ENCODE measurements at regions not wholly inside any gene's neighbourhood (a gene's known extent, or its start where the extent isn't known, plus 50 kb on each side); places are given as distances from the start of the nearest gene placed in this dataset.

GRCh38 chr11:69966910-69967483 is 111.1 kb upstream of the ANO1 start (continued):
- TF ChIP-seq BCL11A (IDR thresholded peaks at IDR 0.05; ENCODE audit: low read depth in 2 of 2, low read length in 2 of 2) (no peak), TBP (IDR thresholded peaks at IDR 0.05; ENCODE audit: low read depth, low read length) (no peak), TEAD4 (IDR thresholded peaks at IDR 0.05; ENCODE audit: low read depth, low read length) (no peak), CHD2 (IDR thresholded peaks at IDR 0.05; ENCODE audit: low read length) (no peak), NRF1 (IDR thresholded peaks at IDR 0.05; ENCODE audit: low read depth, low read length) (no peak), ZNF274 (IDR thresholded peaks at IDR 0.05; ENCODE audit: borderline replicate concordance, extremely low read depth, low read length) (no peak), EZH2 (IDR thresholded peaks at IDR 0.05; ENCODE audit: low read depth, low read length, severe bottlenecking) (no peak)
